Activated naive CD8-positive, alpha-beta T cell treated with anti-CD3 and anti-CD28 coated beads, Interleukin-2, amount 50 U/mL, for 16 hours (primary cell): ENCODE measurements at regions not wholly inside any gene's neighbourhood (a gene's known extent, or its start where the extent isn't known, plus 50 kb on each side); places are given as distances from the start of the nearest gene placed in this dataset.
"Not testable (repeated sequence)": the region's sequence is repeated elsewhere in the genome, so short reads cannot be mapped to it uniquely, and the experiment has no call there.

Experiments
- DNase-seq: peaks from one replicate; pipeline ENCODE4 v3.0.0-alpha.2; 2020; ENCODE audit warnings: low read depth, low spot score

DNA sequence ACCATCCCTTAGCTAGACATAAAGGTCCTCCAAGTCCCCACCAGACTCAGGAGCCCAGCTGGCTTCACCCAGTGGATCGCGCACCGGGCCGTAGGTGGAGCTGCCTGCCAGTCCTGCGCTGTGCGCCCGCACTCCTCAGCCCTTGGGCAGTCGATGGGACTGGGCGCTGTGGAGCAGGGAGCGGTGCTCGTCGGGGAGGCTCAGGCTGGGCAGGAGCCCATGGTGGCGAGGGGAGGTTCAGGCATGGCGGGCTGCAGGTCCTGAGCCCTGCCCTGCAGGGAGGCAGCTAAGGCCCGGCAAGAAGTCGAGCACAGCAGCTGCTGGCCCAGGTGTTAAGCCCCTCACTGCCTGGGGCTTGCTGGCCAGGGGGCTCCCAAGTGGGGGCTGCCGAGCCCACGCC, 361.8 kb upstream of the ZNF462 start:
- not testable (repeated sequence) for DNase-seq

DNA sequence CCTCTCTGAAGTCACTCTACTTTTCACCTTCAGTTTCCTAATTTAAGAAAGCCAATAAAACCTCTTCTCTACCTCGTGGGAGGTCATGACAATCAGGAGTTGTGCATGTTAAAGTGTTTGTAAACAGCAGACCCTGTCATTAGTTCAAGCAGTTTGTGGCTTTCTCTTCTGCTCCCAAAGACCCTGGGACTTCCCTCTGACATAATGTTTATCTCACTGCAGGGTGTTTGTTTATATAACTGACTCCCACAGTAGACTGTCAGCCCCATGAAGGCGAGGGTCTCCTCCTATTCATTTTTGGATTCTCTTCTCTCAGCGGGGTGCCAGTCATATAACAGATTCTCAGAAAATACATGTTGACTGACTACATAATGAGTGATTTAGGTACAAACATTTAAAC, 360.0 kb upstream of the ZNF462 start:
- DNase-seq, result no peak

DNA sequence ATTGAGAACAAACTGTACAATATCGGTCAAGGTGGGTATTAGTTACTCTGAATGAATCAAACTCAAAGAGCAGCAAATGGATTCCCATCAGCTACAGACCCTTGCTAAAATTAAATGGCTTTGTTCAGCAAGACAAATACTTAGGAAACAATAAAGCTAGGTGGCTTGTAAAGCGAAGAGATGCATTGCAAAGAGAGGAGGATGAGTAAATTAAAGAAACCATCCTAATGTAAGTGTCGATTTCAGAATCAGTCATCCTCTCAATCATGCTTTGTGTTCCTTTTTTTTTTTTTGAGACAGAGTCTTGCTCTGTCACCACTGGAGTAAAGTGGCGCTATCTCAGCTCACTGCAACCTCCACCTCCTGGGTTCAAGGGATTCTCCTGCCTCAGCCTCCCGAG, 359.2 kb upstream of the ZNF462 start:
- DNase-seq, result no peak

DNA sequence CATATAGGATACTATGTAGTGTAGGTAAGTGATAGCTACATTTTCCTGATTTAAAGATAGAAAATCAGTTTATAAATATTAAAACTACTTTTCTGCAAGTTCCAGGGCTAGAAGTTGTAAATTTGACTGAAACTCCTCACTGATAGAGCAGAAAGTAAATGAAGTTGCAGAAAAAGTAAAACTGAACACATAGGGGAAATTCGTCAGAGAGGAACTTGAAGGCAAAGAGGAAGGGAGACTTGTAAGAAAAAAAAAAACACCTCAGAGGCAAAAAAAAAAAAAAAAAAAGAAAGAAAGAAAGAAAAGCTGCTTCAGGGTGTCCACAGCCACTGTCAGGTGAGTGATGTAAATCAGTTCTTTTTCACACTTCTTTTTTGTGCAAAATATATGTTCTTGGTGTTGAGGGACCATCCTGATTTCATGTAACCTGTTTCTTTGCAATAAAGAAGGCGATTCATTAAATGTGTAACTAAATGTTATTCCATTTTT, 336.2 kb upstream of the ZNF462 start:
- DNase-seq, result no peak

DNA sequence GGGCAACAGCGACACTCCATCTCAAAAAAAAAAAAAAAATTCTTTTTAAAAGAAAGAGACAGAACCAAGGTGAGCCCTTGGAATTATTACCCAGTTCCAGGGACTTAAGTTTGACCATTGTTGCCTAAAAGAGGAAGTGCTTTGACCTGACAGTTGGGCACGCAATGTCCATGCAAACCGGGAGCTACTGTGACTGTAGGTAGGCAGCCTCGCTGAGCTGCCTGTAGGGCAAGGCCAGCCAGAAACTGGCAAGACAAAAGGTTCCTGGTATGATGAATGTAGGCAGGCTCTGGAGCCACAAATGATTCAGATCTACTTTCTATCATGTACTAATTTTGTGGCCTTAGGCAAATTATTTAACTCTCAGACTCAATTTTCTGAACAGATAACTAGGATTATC, 334.8 kb upstream of the ZNF462 start:
- DNase-seq, result no peak

DNA sequence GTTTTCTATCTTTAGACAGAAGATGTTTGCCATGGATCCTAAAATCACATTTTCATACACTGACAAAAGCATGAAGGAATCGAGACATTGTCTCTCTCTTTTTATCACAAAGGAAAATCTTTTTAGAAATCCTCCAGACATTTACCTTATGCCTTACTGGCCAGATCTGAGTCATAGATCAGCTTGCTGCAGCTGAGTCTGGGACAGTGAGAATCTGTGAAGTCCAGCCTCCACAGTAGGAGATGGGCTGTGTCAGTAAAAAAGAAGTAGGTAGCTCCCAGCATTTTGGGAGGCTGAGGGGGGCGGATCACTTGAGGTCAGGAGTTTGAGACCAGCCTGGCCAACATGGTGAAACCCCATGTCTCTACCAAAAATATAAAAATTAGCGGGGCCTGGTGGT, 333.4 kb upstream of the ZNF462 start:
- DNase-seq, result no peak

DNA sequence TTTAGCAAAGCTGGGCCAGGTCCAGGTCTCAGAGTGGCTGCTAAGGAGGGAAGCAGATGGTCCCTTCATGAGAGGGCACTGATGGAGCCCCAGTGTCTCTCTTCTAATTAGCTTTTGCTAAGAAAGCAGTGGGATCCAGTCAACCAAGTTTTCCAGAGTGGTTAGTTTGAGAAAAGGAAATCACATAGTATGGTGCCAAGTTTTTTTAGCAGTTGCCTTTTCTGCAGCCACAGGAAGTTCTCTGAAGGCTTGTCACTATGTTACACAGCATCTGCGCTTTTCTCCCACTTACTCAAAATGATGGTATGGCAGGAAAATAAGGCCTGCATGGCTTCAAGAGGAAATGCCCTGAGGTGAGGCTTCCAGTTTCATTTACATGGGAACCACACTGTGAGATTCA, 331.5 kb upstream of the ZNF462 start:
- DNase-seq, result no peak

DNA sequence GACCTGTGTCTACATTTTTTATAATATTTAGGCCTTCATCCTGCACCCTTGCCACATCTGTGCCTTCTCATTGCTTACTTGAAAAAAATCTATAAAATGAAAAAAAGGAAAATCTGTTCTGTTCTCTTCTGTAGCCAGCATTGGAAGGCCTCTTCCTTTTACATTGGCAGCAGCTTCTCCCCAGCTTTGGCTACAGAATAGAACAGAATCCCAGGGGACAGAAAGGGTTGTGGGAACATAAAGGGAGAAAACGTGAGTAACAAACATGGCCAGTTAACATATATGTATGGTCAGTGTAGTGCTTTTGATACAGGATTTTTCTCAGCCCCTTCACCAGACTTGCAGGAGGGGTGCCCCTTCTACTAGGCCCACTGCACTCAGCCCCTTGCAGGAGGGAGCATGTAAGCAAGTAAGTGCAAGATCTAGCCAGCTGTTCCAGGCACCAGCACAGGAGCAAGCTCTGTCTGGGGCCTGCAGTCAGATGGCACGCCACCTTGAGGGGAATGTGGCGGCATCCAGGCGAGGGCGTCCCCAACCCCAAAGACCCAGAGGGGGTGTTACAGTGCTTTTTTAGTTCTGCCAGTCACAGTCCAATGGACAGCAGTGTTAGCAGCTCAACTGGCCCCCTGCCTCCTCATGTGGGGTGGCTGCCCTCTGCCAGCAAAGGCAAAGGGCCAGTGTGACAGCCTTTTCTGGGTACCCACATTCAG, 330.5 kb upstream of the ZNF462 start:
- DNase-seq, result no peak

DNA sequence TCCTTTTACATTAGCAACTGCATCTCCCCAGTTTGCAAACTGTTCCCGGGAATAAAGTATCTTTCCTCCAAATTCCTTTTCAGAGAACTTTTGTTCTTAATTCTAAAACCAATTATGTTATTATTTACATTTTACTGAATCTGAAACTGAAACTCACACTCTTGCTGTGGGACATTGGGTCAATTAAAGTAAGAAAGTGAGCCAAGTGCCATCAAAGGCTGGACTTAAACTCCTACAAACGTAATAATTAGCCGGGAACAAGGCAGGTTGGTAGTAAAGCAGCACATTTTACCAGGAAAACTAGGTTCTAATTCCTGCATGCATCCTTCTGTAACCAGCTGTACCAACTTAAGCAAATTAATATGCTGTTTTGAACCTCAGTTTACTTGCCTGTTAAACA, 328.2 kb upstream of the ZNF462 start:
- no peak for DNase-seq

DNA sequence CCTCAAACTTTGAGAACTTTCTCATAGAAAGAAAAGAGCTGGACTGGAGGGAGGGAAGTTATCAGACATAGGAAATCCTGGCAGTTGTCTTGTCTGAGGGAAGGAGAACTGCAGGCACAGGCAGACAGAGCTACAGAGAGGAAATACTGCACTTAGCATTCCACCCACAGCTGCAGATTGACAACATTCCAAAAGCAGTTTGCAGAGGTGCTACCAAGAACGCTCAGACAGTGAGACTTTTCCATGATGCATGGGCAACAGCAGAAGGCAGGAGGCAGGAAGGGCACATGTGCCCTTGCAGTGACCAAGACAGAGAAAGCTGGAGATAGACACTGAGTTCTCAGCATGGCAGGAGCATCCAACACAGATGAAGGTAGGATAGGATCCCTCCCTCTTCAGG, 327.5 kb upstream of the ZNF462 start:
- no peak for DNase-seq

DNA sequence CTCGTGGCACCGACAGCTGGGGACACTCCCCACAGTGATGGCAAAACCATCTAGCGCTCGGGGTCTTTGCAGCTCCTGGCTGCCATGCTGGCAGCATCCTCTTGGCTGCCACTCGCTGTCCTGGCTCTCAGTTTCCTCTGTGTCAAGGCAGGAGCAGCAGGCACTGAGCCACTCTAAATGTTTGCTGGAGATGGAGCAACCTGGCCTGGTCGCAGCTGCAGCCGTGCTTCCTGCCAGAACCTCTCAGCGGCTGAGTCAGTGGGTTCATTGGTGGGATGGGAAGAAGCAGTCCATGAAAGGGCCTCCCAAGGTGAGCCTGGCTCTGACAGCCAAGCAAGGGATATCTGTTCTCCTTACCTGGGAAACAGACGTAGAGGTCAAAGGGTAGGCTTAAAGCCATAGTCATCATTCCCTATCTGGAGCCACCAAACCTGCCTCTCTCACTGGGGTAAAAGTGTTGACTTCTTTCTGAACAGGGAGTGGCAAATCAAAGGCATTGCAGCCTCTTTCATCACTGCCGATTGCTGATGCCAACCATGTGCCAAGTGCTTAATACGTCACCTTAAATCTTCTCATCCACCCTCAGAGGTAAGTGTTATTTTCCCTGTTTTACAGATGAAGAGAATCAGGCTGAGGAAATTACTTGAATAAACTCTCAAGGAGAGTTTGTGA, 304.8 kb upstream of the ZNF462 start:
- no peak for DNase-seq

DNA sequence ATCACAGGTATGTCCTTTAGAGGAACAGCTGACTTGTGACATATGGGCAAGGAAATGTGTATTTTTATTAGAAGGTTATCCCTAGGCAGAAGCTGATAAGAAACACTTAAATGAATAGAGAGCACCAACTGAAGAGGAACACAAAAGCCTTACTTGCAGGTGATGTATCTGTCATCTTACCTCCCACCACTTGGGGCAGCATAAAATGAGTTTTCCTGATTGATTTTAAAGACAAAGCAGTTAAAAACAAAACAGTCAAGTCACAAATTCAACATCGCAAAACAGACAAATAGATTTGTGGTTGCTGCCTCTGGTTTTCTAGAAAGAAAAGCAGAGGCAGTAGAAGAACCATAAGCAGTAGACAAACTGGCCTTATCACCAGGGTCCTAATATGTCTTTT, 302.4 kb upstream of the ZNF462 start:
- no peak for DNase-seq

DNA sequence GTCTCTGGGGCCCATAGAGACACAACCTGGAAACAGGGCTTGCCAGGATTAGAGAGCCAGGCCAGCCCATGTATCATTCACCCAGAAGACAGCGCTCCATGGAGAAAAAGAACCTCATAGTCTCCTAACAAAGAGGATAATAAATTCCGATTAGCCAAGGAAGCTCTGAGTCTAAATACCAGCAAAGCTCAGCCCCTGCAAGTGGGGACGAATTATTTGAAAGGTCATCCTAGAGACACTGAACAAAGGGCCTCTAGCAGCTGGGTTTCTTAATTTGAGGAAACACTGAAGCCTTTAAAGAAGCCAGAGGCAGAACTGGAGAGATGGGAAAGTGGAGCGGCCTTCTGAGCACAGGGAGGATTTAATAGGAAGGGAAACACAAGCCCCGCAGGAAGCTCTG, 287.1 kb upstream of the ZNF462 start:
- no peak for DNase-seq

DNA sequence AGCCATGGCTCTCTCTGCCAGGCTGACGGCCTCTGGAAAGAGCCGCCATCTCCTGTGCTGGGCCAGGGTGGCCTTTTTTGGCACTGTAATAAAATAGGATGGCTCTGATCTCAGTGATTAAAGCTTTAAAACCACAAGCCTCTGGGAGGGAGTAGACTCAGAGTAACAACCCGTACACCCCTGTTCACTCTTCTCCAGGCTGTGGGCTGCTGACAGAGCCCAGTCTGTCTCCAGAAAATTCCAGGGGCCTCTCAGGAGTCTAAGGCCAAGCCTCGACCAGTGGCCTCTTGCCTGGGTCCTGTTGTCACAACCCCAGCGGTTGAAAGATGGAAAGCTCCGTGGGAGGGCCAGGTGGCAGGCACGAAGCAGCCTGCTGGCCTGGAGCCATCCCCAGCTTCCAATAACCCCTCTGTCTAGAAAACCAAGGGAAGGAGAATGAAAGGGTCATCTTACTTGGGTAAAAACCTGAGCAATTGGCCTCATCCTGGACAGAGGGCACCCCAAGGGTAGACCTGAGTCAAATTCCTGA, 286.7 kb upstream of the ZNF462 start:
- DNase-seq, result no peak

DNA sequence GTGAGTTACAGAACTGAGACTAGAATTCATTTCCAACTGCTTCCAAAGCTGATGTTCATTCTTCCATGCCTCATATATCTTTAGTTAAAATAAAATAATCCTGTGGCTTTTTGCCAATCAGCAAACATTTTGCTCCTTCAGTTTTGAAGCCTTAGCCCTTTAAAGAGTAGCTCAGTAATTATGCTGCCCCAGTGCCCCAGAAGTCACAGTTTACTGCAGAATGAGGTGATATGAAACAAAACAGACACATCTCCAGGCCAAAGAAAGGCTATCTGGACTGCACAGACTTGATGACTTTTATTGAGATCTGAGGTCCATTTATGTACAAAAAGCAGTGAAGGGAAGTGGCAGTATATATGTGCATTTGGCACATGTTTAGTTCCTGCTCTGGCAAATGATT, 285.8 kb upstream of the ZNF462 start:
- no peak for DNase-seq

DNA sequence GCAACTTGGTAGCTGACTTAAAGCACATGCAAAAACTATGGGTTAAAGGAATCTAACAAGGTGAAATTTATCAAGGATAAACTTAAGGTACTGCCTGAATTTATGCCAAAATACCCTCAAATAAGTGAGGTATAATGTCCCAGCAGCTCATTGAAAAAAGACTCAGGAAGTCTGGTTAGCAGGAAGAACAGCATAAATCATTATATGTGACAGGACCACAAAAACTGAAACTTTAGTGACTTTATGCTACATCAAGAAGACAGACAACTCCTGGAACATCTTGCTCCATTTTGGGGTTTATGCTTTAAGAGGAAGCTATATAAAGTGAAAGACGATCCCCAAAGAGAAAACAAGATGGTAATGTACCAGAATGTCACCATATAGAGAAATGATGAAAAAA, 282.4 kb upstream of the ZNF462 start:
- DNase-seq, result no peak

DNA sequence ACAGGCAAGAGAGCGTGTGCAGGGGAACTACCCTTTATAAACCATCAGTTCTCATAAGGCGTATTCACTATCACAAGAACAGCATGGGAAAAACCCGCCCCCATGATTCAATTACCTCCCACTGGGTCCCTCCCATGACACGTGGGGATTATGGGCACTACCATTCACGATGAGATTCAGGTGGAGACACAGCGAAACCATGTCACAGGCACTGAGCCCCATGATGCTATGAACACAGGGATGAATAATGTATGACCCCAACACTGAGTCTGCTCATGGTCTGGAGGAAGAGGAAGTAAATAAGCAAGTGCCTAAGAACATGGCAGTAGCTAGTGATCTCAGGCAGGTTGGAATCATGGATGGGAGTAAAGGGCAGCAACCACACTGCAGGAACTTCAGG, 281.0 kb upstream of the ZNF462 start:
- no peak for DNase-seq

DNA sequence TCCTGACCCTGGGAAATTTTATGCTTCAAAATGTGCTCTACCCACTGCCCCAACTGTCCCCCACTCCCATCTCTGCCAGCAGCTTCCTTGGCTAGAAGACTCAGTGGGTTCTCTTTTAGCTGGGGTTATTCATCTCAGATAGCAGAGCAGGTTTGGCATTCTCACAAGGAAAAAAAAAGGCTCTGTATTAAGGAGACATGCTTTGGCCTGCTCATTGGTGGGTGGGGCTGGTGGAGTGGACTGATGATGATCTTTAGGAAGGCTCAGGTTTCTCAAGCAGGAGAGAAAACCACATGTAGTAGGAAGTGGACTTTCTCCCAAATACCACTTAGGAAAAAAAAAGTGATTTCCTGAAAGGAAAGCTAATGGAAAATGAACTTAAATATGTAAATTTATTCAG, 279.2 kb upstream of the ZNF462 start:
- no peak for DNase-seq

DNA sequence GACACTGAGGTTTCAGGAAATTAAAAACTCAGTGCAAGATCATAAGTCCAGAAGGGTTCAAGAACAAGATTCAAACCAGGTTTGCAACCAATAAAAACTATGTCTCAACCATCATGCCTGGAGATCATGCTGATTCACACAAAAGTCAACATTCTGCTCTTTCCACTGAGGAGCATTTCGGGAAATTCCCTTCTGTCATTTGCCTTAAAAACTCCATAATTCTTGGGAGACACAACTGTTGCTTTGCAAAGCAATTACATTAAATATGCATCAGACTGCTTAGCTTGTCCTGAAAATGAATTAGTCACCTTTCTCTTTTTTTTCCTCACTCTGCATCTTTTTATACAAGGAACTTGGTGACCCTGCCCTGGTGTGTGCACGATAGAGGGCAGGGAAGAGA, 275.9 kb upstream of the ZNF462 start:
- DNase-seq, result no peak

DNA sequence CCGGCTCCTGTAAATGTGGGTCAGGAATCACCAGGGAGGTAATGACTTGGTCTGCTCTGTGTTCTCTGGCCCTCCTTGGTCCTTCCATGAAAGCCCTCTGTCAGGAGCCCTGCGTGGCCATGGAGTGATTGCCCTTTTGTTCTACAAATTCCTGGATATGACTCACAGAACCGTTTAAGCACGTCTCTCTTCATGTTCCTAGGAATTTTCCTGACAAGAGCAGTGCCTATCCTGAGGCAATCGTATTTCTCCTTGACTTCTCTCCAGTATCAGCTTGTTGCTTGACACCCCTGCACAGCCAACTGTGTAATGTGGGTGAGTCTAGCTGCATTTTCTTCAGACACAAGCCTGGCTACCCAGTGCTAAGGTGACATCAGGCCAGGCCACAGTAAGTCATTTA, 274.3 kb upstream of the ZNF462 start:
- DNase-seq, result no peak

DNA sequence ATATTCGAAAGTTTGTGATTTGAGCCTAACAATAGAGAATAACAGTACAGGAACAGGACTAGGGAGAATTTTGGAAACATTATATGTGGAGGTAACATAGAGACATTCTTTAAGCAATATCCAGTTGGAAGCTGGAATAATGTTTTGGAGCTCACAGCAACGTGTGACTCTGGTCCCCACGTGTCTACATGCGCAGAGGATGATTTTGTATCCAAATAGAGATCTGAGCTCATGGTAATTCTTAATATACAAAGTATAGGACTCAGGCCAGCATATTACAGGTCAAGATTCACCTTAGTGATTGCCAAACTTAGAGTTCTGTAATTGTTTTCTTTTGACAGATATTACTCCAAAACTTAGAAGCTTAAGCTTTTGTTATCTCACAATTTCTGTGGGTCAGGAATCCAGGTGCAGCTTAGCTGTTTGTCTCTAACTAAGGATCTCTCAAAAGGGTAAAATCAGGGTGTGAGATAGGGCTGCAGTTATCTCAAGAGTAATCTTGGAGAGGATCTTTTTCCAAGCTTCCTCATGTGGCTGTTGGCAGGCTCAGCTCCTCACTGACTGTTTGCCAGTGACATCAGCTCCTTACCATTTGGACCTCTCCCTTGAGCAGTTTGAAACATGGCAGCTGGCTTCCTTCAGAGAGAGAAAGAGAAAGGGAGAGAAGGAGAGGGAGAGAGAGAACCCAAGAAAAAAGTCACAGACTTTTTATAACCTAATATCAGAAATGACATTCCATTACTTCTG, 272.0 kb upstream of the ZNF462 start:
- DNase-seq, result no peak

DNA sequence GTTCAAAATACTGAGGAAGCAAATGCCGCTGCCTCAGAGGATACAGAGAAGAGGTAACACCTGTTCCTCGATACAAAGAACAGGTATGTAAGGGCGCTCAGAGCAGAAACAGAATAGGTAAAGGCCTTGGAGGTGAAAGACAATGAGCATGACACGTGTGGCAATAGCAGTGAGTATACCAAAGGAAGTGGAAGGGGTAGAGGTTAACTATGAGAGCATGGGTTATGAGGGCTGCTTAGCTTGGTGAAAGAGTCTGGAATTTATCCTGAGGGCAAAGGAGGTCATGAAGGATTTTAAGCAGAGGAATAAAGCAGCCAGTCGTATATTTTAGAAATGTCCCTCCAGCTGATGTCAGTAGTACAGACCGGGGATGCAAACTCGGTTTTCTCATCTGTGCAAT, 269.8 kb upstream of the ZNF462 start:
- no peak for DNase-seq

DNA sequence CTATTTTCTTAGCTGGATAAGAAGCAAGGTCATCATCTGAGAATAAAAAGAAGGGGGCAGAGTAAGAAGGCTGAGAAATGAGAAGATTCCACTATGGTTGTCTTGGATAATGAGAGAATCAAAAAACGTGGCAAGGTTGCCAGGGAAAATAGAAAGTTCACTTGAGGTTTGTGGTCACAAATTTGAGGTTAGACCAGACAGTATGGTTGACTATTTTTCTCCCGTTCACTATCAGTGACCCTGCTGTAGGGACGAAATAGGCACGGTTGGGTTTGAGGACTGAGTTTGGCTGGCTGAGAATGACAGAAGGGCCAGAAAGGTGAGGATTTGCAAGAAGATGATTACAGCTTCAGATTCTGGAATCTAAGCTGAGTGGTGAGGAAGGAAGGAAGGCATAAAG, 266.0 kb upstream of the ZNF462 start:
- DNase-seq, result no peak
